Ishikawa (cell line): ENCODE measurements at regions not wholly inside any gene's neighbourhood (a gene's known extent, or its start where the extent isn't known, plus 50 kb on each side); places are given as distances from the start of the nearest gene placed in this dataset.

Source experiments
- CEBPB ChIP-seq: IDR thresholded peaks from 2 replicates; pipeline ENCODE4 v1.6.1; 2012
- CREB1 ChIP-seq: IDR thresholded peaks from 2 replicates; pipeline ENCODE4 v1.6.1; 2012; ENCODE audit warnings: low read depth
- EGR1 ChIP-seq: IDR thresholded peaks from 2 replicates; pipeline ENCODE4 v1.6.1; 2012
- EP300 ChIP-seq: IDR thresholded peaks from 2 replicates; pipeline ENCODE4 v1.6.1; 2012; ENCODE audit warnings: borderline replicate concordance
- FOXM1 ChIP-seq: IDR thresholded peaks from 2 replicates; pipeline ENCODE4 v1.6.1; 2012; ENCODE audit warnings: low read depth, borderline replicate concordance
- NFIC ChIP-seq: IDR thresholded peaks from 2 replicates; pipeline ENCODE4 v1.6.1; 2012
- RAD21 ChIP-seq: IDR thresholded peaks from 2 replicates; pipeline ENCODE4 v1.6.1; 2012; ENCODE audit warnings: low read depth
- TAF1 ChIP-seq: IDR thresholded peaks from 2 replicates; pipeline ENCODE4 v1.6.1; 2012; ENCODE audit warnings: low read depth, mild to moderate bottlenecking
- TCF12 ChIP-seq: IDR thresholded peaks from 2 replicates; pipeline ENCODE4 v1.6.1; 2012; ENCODE audit warnings: low read depth
- TEAD4 ChIP-seq: IDR thresholded peaks from 2 replicates; pipeline ENCODE4 v1.6.1; 2012
- YY1 ChIP-seq: IDR thresholded peaks from 2 replicates; pipeline ENCODE4 v1.6.1; 2012; ENCODE audit warnings: low read depth
- ZBTB7A ChIP-seq: IDR thresholded peaks from 2 replicates; pipeline ENCODE4 v1.6.1; 2012; ENCODE audit warnings: low read depth
- TF ChIP-seq, protein P1 (sequence below): IDR thresholded peaks from 2 replicates; pipeline ENCODE4 v1.6.1; 2012
- TF ChIP-seq, protein P2 (sequence below): IDR thresholded peaks from 2 replicates; pipeline ENCODE4 v1.6.1; 2012
- TF ChIP-seq, protein P3 (sequence below): IDR thresholded peaks from 2 replicates; pipeline ENCODE4 v1.6.1; 2012; ENCODE audit warnings: low read depth, mild to moderate bottlenecking

DNA sequence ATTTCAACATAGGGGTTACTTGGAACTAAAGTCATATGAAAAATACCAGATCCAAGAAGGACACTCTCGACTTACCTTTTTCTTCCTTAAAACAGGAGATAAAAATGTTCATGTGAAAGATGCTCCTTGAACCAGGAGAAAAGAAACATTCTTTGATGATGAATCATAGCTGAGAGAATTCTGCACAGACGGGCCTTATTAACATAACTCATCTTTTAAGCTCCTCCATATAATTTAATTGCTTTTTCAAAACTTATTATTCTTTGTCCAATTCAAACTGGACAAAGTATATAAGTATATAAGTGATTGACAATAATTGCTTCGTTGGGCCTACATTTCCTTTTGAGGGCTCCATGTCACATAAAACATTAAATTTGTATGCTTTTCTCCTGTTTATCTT, 945.2 kb upstream of the C9orf72 start:
- TF ChIP-seq TEAD4 (no peak), ZBTB7A (no peak), EP300 (no peak), NFIC (no peak), TCF12 (no peak), TAF1 (no peak), YY1 (no peak), CEBPB (no peak)
- TF ChIP-seq, protein P1, sequence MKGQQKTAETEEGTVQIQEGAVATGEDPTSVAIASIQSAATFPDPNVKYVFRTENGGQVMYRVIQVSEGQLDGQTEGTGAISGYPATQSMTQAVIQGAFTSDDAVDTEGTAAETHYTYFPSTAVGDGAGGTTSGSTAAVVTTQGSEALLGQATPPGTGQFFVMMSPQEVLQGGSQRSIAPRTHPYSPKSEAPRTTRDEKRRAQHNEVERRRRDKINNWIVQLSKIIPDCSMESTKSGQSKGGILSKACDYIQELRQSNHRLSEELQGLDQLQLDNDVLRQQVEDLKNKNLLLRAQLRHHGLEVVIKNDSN, result no peak
- TF ChIP-seq, protein P2, sequence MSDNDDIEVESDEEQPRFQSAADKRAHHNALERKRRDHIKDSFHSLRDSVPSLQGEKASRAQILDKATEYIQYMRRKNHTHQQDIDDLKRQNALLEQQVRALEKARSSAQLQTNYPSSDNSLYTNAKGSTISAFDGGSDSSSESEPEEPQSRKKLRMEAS, result no peak

DNA sequence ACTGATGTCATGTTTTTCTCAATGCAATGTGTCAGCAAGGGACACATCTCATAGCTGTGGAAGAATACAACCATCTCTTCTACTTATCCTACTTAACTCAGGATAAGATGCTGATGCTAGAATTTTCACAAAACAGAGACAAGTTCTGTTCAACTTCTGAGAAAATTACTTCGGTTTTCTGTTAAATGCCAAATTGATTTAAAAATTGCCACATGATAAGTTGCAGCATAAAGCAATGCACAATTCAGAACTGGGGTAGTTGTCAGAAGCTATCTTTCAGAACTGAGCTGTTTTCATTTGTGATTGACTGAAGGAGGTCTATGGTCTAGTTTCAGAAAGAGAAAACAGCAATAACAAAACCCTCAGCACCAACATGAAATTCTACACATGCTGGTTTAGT, 954.8 kb upstream of the C9orf72 start:
- no peak for TF ChIP-seq RAD21
- TF ChIP-seq, protein P2, result no peak
- no peak for TF ChIP-seq ZBTB7A

DNA sequence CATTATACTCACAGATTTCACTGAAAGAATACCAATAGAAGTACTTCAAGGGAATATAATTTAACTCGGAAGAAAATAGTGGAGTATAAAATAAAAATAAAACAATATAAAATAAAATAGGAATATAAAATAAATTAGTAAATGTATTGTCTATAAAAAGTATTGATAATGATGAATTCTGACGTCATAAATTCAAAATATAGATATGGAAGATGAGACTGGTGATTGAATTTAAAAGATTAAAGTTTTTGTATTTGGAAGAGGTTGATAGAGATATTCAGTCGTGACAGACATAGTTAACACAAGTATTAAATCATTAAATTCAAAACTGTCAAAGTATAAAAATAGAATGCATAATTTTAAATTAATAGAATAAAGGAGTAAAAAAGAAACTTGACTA, 964.9 kb upstream of the C9orf72 start:
- TF ChIP-seq CEBPB (no peak), TAF1 (no peak), CREB1 (no peak), NFIC (no peak), TEAD4 (no peak), ZBTB7A (no peak), EP300 (no peak), FOXM1 (no peak), YY1 (no peak), TCF12 (no peak), EGR1 (no peak), RAD21 (no peak)
- TF ChIP-seq, protein P2, result no peak
- TF ChIP-seq, protein P1, result no peak
- TF ChIP-seq, protein P3, sequence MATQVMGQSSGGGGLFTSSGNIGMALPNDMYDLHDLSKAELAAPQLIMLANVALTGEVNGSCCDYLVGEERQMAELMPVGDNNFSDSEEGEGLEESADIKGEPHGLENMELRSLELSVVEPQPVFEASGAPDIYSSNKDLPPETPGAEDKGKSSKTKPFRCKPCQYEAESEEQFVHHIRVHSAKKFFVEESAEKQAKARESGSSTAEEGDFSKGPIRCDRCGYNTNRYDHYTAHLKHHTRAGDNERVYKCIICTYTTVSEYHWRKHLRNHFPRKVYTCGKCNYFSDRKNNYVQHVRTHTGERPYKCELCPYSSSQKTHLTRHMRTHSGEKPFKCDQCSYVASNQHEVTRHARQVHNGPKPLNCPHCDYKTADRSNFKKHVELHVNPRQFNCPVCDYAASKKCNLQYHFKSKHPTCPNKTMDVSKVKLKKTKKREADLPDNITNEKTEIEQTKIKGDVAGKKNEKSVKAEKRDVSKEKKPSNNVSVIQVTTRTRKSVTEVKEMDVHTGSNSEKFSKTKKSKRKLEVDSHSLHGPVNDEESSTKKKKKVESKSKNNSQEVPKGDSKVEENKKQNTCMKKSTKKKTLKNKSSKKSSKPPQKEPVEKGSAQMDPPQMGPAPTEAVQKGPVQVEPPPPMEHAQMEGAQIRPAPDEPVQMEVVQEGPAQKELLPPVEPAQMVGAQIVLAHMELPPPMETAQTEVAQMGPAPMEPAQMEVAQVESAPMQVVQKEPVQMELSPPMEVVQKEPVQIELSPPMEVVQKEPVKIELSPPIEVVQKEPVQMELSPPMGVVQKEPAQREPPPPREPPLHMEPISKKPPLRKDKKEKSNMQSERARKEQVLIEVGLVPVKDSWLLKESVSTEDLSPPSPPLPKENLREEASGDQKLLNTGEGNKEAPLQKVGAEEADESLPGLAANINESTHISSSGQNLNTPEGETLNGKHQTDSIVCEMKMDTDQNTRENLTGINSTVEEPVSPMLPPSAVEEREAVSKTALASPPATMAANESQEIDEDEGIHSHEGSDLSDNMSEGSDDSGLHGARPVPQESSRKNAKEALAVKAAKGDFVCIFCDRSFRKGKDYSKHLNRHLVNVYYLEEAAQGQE, result no peak

DNA sequence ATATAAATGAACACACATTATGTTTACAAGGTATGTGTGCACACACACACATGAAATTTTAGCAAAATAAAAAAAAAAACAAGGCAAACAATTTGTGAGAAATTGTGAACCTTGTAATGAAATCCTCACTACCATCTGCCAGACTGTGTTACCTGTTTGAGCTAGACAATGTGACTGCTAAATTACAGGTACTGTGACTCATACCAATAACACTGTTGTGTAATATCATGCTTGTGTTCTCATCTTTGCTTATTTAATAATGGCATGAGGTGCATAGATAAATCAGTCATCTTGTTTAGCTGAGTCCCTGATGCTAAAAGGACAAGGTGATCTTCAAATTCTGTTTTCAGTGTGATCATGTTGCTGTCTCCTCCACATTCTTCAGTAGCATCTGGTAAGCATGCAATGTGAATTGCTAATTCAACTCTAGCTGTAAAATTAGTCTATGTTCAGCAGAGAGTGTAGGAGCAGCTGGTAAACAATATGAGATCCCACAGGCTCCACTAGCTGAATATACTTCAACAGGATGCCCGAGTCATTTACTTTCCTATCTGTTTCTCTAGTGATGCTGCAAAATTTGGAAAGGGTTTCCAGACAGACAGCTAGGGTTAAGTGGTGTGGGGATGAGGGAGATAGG, 966.3 kb upstream of the C9orf72 start:
- 0 out of 2 replicates have a peak, but pooled peaks have one; percentile 18 for TF ChIP-seq CEBPB
- TF ChIP-seq, protein P2, result no peak
- TF ChIP-seq TEAD4, result no peak

DNA sequence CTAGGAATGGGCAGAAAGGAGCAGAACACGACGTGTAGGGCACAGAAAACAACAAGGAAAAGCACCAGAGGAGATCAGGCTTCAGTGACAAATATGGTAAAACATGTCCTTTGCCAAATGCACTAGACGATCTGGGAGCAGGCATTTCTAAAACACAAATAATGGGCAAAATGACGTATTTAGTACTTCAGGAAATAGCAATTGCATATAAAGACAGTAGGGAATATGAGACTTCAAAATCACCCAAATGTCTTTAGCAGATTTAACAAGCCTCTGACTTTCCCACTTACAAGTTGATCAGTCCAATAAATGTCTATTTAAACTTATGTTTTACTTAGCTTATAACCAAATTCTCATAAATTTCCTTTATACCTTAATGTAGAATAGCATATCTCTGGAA, 969.6 kb upstream of the C9orf72 start:
- no peak for TF ChIP-seq RAD21

DNA sequence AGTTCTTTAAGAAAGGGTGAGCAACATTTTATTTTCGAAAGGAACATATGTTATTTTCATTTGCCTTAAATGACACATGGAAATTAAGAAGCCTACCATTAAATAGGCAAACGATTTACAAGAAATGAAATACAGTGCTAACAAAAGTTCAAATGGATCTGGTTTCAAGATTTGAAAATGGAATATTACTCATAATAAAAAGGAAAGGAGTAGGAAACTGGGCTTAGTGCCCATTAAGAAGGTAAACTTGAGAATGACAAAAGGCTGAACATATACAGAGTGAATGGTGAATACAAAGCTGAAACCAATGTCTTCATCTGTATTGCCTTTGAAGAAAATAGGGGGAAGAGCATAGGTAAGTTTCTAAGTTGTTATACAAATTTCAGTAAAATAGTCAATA, 974.2 kb upstream of the C9orf72 start:
- TF ChIP-seq CREB1 (no peak), TCF12 (no peak), ZBTB7A (no peak), YY1 (no peak), FOXM1 (no peak), TEAD4 (no peak)
- TF ChIP-seq, protein P1, result no peak
- TF ChIP-seq, protein P3, result no peak
